HEK293T (cell line): ENCODE measurements at regions not wholly inside any gene's neighbourhood (a gene's known extent, or its start where the extent isn't known, plus 50 kb on each side); places are given as distances from the start of the nearest gene placed in this dataset.

ENCODE experiments used
- FOXA1 ChIP-seq: fragments of 450-650 bp; IDR thresholded peaks from 2 replicates; pipeline ENCODE4 v1.6.1; 2016; ENCODE audit warnings: mild to moderate bottlenecking
- FOXM1 ChIP-seq: fragments of 450-650 bp; IDR thresholded peaks from 2 replicates; pipeline ENCODE4 v1.6.1; 2017; ENCODE audit warnings: mild to moderate bottlenecking, borderline replicate concordance
- SP1 ChIP-seq: fragments of 450-650 bp; IDR thresholded peaks from 2 replicates; pipeline ENCODE4 v1.6.1; 2017

GRCh38 chr13:73275163-73275562 is 216.4 kb downstream of the KLF5 start:
- TF ChIP-seq FOXM1 (no peak), FOXA1 (no peak), SP1 (no peak)
